Fibroblast of peridontal ligament (primary cell): ENCODE measurements at regions not wholly inside any gene's neighbourhood (a gene's known extent, or its start where the extent isn't known, plus 50 kb on each side); places are given as distances from the start of the nearest gene placed in this dataset.
A peak's percentile ranks its signal among the peaks of the same experiment; 100 is the strongest.
"Not testable (repeated sequence)": the region's sequence is repeated elsewhere in the genome, so short reads cannot be mapped to it uniquely, and the experiment has no call there.

Source experiments
- DNase-seq: peaks from one replicate; pipeline ENCODE4 v3.0.0-alpha.2; 2010; ENCODE audit errors: extremely low read depth

DNA sequence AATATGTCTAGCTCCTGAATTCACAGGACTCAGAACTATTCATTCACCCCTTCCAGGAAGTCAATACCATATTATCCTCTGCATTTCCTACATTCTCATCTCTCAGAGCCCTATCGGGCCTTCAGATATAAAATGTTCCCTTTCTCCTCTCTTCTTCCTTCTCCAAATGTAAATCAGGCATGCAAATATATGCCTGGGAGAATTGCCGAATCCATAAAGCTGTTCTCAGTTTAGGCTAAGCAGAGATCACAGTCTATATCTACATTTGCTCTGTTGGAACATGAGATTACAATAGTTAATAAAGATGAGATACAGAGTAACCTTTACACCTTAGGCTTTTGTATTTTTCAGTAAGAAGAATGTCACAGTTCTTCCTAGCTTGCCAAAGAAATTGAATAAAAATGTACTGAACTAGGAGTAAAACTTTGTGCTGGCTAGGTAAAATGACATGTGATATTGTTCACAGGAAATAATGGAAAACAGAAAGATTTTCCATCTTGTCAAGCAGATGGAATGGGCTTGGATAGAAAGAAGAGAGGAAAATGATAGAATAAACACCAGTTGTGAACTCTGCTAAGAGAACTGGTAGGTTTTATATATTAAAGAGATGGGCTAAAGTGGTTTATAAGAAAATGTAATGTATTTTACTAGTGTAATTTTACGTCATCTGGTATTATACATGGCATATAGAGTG, 161.5 kb downstream of the NRIP1 start:
- no peak for DNase-seq

DNA sequence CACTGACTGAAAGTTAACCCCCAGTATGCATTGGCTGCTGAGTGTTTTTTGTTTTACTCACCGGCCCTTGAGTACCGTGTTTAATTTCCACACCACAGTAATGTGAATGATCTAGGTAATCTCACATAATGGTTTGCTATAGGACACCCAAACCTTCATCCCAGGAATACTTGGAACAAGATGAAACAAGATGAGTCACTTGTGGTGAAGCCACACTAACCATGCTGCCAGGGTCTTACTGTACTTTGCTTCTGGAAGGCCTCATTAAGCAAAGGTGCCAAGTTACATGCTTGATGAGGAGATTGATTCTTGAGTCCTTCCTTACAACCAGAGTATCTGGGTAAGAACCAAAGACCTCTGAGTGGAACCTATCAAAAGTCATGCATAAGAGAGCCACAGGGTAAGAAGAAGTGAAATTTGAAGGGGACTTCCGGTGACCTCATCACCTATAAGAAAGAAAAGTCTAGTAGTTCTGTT, 163.3 kb downstream of the NRIP1 start:
- DNase-seq: peak; percentile 53

DNA sequence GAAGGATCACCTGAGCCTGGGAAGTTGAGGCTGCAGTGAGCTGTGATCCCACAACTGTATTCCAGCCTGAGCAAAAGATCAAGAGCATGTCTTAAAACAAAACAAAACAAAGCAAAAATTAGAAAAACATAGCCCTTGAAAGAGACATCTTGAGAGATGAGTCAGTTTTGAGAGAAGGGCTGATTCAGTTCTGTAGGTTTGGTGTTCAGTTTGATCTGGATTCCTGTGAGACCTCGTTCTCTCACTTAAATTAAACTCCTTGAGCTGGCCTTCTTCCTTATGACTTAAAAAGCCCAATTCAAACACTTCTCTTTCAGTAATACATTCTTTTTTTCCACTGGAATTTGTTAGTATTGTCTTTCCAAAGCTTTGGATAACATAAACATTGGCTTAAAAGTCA, 164.2 kb downstream of the NRIP1 start:
- peak; percentile 67 for DNase-seq

DNA sequence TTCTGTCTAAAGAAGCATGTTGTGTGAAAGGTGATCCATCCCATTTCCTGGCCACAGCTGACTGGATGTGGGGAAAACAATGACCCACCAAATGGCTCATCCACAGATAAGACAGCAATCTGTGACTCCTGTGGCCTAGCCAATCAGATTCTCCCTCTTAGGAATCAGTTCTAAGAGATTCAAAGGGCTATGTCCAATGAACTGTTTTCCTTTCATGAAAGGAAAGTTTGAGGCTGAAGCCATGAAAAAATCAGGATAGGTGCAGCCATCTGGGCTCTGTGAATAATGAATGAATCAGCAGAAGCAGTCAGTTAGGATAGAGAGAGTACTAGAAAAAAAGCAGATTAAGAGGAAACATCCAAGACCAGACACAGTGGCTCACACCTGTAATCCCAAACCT, 164.7 kb downstream of the NRIP1 start:
- DNase-seq: no peak

DNA sequence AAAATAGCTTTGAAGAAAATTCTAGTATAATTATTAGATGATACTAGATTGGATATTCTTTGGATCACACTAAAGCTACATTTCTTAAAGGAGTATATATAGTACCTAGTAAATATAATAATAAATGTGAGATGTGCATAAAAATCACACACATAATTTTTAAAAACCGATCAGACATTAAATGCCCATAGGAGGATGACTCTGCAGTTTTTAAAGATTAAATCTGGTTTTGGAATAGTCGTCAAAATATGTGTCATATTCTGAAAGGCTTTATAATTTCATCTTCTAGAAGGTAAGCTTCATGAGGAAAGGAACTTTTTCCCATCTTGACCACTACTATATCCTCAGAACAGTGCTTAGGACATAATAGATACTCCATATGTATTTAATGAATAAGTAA, 169.0 kb downstream of the NRIP1 start:
- DNase-seq: no peak

DNA sequence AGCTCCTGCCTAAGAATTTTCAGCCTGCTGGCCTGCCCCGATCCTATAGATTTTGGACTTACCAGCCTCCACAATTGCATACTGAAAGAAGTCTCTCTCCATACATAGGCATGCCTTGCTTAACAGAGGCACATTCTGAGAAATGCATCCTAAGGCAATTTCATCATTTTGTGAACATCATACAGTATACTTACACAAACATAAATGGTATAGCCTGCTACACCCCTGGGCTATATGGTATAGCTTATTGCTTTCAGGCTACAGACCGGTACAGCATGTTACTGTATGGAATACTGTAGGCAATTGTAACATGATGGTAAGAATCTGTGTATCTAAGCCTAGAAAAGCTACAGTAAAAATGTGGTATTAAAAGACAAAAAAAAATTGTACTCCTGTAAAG, 174.7 kb downstream of the NRIP1 start:
- no peak for DNase-seq

DNA sequence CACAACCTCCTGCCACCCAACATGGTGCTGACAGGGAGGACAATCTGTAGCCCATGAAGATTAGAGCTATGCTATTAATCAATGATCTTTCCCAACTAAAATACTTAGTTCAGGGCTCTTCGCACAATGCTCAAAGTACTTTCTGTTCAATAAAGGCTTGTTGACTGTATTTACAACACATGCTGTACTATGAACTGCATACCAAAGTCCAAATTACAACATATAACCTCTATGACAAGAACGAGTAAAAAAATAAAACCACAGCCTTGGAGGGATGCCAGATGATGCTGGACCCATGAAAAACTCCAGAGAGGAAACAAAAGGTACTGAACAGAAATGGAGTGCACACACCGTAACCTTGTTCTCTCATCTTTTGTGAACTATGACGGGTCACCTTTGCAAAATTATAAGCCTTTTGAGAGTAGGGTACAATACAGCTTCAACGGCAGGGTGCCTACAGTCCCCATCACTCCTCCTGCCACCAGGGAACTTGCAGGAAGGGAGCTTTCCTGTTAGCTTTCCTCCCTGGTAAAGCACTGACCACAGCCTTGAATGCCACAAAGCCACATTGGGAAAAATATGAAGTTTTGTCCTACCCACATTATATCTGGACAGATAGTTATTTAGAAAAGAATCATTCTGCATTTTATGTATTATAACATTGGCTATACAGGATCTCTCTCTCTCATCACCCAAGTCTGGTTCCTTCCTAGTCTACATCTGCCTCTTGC, 175.6 kb downstream of the NRIP1 start:
- DNase-seq: peak; percentile 81

DNA sequence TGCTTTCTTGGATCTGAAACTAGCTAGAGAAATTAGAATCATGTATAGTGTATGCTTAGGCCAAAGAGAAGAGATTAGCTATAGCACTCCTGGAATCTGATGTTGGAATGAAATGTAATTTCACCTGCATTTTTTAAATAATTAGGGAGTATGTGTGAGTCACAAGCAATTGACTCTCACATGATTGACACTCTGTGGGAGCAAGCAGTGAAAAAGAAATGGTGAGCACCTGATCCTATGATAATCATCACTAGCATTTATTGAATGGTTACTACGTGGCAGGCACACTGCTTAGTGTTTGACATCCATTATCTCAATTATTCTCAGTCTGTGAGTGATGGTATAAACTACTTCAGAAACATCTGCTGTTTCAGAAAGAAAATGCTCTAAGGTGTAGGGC, 176.6 kb downstream of the NRIP1 start:
- no peak for DNase-seq

DNA sequence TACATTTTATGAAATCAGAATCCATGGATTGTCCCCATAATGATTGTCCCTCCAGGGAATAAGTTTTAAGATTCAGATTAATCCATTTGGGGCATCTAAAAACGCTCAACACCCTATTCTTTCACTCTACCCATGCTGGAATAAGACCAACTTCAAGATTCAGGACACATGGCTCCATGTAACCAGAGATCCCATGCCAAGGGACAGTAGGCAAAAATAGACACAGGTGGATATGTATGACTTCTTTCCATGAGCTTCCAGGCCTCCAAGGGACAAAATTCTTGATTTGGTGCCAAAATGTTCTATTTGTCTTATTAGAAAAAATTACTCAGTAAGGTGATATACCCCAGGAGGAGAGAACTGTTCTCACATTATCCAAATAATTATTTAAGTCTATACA, 178.8 kb downstream of the NRIP1 start:
- DNase-seq: no peak

DNA sequence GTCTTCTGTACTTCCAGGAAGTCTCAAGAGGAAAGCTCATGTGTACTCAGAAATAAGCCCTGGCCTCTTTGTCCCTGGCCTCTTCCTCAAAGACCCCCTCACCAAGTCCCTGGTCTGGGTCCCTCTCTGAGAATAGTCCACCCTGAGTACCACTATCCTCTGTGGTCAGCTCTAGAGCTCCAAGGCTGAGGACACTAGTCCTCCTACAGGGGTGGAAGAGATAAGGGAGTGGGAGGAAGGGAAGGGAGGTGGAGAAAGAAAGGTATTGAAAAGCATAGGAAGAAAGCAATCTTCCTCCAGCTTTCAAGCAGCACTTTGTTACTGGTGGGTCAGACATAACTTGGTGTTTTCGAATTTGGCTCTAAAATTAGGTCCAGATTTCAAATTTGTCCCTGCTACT, 181.4 kb downstream of the NRIP1 start:
- no peak for DNase-seq

DNA sequence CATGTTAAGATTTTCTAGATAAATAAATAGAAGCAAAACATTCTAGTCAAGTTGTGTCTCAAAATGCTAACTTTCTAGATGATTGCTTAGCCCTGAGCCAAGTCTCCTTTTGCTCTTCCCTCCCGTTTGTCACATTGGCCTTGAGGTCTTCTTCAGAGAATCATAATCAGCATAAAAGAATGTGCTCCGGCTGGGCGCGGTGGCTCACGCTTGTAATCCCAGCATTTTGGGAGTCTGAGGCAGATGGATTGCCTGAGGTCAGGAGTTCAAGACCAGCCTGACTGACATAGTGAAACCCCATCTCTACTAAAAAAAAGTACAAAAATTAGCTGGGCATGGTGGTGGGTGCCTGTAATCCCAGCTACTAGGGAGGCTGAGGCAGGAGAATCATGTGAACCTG, 182.3 kb downstream of the NRIP1 start:
- DNase-seq: not testable (repeated sequence)

DNA sequence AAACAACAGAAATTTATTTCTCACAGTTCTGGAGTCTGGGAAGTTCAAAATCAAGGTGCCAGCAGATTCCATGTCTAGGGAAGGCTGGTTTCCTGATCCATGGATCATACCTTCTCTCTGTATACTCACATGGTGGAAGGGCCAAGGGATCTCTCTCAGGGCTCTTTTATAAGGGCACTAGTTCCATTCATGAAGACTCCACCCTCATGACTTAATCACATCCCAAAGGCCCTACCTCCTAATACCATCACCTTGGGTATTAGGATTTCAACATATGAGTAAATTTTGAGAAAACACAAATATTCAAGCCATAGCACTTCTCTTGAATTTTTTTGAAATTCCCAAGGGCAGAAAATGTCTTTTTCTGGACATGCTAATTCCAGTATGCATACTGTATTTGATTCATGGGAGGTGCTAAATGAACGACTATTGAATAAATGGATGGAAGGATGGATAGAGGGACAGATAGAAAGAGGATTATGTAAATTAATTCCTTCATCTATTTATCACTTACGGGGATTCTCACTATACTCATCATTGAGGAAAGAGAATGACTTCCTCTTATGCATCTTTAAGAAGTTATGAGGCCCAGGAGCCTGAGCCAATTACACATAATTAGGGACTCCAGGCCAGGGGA, 182.8 kb downstream of the NRIP1 start:
- DNase-seq: no peak

DNA sequence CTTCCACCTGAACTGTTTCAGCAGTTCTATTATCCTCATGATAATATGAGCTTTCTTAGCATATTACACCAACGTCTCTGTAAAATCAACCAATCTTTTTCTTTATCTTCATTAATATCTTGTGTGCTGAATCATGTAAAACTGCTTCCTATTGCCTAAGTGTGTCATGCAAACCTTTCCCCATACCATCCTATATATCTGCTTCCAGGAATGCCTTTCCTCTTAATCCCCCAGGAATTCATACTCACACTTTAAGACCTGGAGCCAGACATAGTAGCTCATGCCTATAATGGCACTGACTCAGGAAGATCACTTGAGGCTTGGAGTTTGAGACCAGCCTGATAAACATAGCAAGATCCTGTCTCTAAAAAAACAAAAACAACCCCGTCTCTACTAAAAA, 183.9 kb downstream of the NRIP1 start:
- DNase-seq: peak; percentile 43

DNA sequence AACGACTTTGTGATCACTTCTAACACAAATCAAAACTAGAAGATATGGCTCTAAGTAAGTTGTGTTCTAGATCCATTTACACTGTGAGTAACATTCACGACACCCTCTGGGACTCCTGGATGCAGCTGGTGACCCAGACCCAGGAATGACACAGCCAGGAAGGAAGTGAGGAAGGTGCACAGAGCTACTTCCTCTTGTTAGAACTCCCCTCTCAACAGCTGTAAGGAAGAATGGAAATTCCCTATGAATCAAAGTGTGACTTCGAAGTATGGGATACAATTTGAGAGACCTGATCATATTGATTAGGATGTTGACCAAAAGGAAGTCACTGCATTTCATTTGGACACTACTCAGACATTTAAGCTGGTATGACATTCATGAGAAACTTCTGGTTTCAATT, 185.3 kb downstream of the NRIP1 start:
- DNase-seq: no peak

DNA sequence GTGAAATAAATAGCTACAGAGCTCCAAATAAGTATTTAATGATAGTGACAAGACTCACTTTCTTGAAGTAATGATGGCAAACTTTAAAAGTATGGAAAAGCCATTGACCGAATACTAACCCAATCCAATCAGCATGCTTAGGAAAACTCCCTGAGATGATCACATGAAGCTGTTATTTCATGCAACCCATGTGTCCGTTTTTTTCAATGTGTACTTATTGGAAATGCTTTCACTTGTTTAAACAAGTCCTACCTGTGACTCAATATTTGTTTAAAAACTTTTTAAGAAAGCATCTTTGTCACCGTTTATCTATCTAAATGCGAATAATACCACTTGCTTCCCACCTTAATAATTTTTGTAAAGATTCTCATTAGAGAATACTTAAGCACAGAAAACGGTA, 185.8 kb downstream of the NRIP1 start:
- DNase-seq: no peak

DNA sequence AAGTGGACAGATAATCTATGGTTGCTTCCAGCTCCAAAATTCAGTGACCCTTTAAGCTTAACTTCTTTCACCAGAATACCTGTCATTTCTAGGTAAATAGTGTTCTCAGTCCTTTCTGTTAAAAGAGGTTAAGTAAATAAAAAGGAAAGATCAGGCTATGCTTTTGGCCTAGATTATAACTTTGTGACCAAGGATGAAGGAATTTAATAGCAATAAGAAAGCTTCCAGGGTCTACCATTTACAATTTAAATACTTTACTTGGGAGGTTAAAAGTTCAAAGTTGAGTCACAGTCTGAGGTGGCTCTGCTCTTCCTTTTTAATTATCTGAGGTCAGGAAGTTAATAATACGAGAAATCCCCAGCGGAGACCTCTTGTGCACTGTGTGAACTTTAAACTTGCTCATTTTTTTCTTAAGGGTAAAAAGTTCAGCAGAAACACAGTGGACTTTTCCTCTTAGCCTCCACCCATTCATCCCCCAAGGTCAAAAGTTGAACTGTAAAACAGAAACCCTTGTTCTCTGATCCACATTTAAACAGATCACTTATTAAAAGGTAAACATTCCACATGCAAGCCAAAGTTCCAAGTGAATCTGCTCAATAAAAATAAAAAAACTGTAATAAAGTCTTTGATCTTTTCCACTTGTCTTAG, 187.1 kb downstream of the NRIP1 start:
- peak; percentile 49 for DNase-seq

DNA sequence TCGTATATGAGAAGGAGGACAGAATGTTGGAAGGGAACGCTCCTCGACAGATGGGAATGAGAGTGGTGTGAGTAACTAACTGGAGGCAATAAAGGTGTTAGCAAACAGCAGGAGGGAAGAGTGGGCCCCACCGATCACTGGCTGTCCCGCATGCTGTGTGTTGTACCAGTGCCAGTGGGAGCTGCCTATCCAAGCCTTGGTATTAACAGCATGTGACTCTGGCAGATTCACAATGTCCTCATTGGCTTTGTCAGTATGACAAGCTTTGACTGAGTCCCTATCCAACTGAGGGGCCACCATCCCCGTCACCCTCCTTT, 188.3 kb downstream of the NRIP1 start:
- DNase-seq: no peak

DNA sequence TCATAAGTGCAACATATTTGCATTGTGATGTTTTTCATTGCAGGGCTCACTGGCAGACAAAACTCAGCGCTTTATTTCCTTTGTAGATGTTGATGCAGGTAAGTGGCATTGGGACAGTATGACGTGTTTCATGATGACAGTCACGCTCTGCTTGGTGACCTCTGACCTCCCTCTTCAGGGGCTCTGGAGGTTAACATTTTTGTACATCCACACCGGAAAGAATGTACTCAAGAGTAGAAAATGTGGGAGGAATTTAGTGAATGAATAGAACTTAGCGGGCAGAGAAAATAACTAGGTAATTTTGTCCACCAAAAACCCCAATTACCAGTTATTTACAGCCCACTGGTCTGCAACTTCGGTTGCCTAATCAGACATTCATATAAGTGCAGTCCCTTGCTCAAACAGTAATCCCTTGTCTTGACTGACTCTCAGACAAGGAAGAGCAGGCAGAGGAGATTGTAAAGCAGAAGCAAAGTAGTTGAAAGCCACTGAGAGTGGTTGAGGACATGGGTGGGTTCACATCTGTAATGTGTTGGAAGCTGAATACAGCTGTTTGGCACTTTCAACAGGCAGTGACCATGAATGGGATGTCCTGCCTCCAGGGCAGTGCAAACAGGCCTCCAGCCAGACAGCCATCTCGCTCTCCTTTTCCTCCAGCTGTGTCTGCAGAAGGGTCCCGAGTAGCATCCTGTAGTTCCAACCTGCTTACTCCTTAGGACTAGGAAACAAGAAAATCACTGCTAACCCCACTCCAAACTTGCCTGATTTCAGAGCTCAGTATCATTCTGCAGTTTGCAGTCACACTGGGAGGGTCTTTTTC, 188.9 kb downstream of the NRIP1 start:
- no peak for DNase-seq

DNA sequence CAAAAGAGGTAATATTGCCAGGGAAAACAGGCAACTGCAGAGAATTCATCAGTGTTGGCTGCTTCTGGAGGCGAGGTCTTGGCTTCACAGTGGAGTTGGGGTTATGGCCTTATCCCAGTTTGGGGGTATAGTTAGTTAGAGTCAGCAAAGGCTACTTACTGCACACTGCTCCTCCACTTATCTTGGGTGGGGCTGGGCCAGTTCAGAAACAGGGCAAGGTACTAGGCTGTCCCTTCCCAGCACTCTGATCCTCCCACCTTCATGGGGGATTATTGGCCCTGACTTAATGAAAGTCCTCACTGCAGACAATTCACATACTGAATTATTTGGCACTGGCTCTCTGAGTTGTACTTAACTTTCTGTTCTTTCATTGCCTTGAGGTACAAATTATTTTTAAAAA, 189.6 kb downstream of the NRIP1 start:
- DNase-seq: no peak

DNA sequence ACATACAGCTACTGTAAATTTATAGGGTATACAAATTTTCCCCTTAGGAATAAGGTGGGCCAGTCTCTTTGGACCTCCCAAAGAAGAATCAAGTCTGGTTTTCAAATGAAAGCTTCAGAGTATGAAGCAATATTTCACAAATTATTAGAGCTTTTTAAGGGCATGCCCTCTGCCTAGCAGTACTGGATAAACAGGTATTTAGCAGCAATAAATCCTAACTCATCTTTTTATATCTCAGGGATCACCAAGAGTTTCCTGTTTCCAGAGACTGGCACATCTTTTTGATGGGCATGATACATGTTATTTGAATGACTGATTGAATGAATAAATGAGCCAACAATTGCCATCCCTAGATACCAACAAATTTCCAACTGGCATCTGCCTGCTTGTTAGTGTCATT, 190.4 kb downstream of the NRIP1 start:
- DNase-seq: no peak

DNA sequence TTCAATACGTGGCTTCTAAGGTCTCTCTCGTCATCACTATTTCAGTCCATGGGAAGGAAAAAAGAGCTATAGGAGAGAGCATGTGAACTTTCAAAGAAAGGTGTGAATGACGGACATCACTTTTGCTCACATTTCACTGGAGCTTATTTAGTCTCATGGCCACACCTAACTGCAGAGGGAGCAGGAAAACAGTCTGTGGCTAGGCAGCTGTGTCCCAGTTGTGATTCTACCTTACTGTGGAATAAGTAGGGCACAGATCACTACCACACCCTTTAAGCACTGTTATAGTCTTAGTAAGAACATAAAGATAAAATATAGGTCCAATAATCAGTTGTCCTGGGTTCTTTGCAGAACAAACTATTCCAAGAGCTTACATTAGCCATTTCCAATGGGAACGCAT, 192.9 kb downstream of the NRIP1 start:
- no peak for DNase-seq

DNA sequence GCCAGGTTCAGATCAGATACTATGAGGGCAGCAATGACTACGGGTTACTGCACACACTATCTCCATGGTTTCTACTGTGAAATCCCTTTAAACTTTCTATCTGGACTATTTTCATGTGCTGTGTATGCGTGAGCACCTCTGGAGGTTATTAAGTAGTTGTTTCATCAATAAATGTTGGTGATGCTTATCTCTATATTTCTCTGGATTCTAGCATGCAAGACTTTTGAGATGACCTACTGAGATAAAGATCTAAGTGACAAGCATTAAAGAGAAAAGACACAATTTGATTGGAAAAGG, 194.0 kb downstream of the NRIP1 start:
- DNase-seq: no peak
